HG03039 (cell line): ENCODE measurements at regions not wholly inside any gene's neighbourhood (a gene's known extent, or its start where the extent isn't known, plus 50 kb on each side); places are given as distances from the start of the nearest gene placed in this dataset.
"Not testable (repeated sequence)": the region's sequence is repeated elsewhere in the genome, so short reads cannot be mapped to it uniquely, and the experiment has no call there.

Experiments used
- ATAC-seq: cut with Tn5 transposase; IDR thresholded peaks from one replicate; pipeline ENCODE4 v1.9.1; 2021; ENCODE audit warnings: mild to moderate bottlenecking, moderate library complexity; ENCODE audit not compliant: unreplicated experiment

DNA sequence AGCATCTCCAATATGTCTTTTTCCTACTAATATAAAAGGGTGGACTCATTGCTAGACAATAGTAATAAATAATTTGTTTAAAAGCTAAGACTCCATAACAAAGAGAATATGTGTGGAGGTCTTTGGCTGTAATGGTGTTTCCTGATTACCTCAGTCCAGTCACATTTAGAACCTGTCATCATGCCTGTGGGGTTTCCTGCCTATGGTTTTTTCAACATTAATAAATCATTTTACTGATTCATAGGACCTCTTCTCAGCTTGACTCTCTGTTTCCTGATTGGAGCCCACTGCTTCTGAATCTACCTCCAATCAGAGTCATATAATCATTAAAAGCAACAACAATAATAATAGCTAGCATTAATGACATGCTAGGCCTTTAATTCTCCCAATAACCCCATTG lies 52.4 kb upstream of the GNAI1 start:
- ATAC-seq = no peak

DNA sequence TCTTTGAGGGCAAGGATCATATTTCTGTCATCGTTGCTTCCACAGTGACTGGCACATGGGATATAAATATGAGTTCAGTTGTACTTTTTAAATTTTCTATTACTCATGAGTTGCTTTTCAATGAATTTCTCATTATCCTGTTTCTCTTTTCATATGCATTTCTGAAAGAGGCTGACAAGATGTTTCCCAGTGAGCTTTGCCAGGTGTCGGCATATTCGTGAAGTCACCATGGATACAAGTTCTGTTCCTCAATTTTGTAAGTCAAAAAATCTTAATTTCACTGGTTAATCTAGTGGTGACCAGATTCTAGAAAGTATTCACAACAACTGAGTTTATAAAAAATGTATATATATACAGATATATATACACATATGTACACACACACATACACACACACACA lies 55.7 kb upstream of the GNAI1 start:
- ATAC-seq = no peak

GRCh38 chr7:80078159-80078731 lies 56.4 kb upstream of the GNAI1 start:
- ATAC-seq = no peak

DNA sequence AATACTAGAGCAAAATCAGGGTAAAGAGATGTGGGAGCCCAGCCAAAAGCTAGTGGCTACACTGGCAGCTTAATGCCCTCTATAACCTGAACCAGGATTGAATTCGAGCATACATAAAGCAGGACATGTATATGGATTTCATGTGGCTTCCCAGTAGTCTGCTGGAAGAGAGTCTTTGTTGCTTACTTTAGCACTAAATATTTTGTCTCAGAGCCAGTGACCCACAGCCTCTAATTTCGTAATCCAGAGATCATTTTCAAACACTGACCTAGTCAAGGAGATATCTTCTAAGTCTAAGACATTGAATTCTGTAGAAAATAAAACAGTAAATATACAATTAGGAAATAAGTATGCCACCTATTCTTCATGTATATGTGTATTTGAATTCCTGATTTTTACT lies 64.2 kb upstream of the GNAI1 start:
- no peak for ATAC-seq

GRCh38 chr7:80066639-80067038 lies 68.0 kb upstream of the GNAI1 start:
- no peak for ATAC-seq

DNA sequence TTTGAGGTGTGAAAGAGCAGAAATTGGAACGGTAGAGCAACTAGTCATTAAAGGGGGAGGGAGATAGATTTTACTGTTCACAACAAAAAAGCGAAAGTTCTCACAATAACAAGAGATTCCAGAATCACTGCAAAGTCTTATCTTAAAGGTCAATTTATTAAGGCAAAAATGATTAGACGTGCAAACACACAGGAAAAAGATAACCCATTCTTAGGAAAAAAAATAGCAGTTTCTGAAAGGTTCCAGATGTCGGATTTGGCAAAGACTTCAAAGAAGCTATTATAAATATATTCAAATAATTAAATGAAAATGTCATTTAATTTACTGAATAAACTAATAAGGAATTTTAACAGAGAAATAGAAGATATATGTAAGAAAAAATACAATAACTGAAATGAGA lies 70.8 kb upstream of the GNAI1 start:
- ATAC-seq = no peak

DNA sequence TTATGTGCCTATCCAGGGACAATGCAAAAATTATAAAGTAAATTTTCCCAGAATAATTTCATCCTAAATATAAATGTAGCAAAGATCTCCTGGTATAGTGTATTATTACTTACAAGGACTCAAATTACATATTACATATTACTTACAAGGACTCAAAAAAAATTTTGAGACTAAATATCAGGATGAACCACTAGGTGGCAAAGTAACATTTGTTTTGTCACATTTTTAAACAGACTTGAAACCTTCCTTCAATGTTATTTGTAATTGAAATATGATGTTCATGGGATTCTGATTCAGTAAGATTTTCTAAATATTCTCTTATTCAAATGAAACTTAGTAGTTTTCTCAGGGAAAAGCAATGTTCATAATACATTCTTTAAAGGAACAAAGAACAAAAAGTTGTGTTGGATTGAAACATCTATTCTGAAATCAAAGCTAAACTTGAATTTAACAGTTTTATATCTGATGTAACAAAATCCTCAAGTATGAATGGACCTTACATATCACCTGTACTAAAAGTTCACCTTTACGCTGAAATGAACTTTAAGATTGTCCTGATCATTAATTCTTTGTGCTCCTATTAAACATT lies 74.3 kb upstream of the GNAI1 start:
- peak; percentile 61 for ATAC-seq

GRCh38 chr7:80057488-80057887 lies 77.1 kb upstream of the GNAI1 start:
- no peak for ATAC-seq

DNA sequence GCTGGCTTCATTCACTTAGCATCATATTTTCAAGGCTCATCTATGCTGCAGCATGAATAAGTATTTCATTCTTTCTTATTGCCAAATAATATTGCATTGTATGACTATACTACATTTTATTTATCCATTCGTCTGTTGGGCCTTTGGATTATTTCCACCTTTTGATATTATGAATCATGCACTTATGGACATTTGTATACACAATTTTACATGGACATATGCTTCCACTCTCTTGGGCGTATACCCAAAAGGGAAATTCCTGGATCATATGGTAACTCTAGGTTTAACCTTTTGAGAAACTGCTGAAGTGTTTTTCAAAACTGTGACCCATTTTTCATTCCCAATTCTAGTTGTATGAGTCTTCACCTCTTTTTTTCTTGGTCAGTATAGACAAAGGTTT lies 80.3 kb upstream of the GNAI1 start:
- ATAC-seq = no peak

- ATAC-seq = no peak
These were observed 81.5 kb upstream of the GNAI1 start for GRCh38 chr7:80053124-80053523.

DNA sequence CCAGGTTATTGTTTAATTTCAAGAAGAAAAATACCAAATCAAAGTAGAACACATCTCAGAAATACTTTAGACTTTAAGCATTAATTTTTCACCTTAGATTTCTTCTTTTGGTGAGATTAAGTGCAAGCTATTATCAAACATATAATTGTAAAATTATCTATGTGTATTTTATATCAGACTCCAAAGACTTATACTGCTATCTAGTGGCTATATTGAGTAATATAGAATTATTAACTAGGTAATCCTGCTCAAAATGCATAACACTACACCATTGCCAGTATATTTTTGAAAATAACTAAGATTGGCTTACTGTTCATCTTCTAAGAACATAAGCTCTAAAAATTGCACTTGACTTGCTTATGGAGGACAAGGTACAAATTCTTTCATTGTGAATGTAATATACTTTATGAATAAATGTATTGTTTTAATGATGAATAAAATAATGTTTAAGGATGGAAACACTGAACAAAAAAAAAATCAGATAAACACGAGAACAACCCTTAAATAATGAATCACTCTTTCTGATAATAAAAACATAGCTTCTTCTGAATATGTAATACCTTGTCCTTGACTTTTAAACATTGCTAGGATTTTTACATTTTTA lies 86.7 kb upstream of the GNAI1 start:
- ATAC-seq = no peak

DNA sequence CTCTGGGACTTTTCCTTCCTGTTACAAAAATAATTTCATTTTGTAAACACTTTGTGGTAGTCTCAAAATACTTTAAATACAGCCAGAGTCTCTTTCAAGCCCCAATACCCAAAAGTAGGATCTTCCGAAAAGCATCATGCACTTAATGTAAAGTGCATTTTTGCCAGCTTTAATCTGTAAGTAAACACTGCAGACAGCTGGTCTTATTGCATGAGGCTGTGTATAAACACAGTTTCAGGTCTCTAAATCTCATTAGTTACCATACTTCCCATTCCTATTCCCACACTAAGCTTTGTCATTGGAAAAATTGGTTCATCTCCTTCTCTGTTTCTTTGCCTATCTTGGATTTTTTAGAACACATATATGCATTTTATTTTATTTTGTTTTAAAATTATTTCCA lies 87.6 kb upstream of the GNAI1 start:
- no peak for ATAC-seq

GRCh38 chr7:80044796-80045195 lies 89.8 kb upstream of the GNAI1 start:
- no peak for ATAC-seq

- no peak for ATAC-seq
These were observed 93.9 kb upstream of the GNAI1 start for GRCh38 chr7:80040752-80041151.

GRCh38 chr7:80040335-80040734 lies 94.3 kb upstream of the GNAI1 start:
- ATAC-seq = no peak

GRCh38 chr7:80039251-80039884 lies 95.3 kb upstream of the GNAI1 start:
- ATAC-seq = no peak

GRCh38 chr7:80037689-80038088 lies 96.9 kb upstream of the GNAI1 start:
- ATAC-seq = no peak

GRCh38 chr7:80036107-80036506 lies 98.5 kb upstream of the GNAI1 start:
- ATAC-seq = no peak

GRCh38 chr7:80028717-80029116 lies 105.9 kb upstream of the GNAI1 start:
- no peak for ATAC-seq

- ATAC-seq = no peak
These were observed 106.9 kb upstream of the GNAI1 start for GRCh38 chr7:80027611-80028173.

DNA sequence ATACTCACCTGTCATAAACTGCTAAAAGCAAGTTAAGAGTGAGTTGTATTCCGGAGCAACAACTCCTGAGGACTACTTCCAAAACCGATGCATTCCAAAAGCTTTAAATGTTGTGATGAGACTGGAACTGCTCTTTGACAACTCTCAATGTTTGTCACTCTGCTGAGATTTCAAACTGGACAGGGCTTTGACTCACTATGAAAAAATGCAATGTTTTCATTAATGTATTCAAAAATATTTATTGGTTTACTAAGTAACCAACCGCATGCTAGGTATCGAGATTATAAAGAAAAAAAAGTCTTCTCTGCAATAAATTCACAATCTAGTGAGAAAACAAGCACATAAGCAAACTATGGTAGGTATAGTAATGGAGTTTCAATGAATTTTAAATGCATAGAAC lies 107.9 kb upstream of the GNAI1 start:
- ATAC-seq = no peak

- ATAC-seq = not testable (repeated sequence)
These were observed 114.4 kb upstream of the GNAI1 start for GRCh38 chr7:80020277-80020676.
